Heart left ventricle (tissue), 16 donors: ENCODE measurements at regions not wholly inside any gene's neighbourhood (a gene's known extent, or its start where the extent isn't known, plus 50 kb on each side); places are given as distances from the start of the nearest gene placed in this dataset.

Experiments
- ATAC-seq, 4 donors: fragments of 200-7000 bp; cut with Tn5 transposase; one replicate each; pipeline ENCODE4 v1.9.1; 2020 to 2022; ENCODE audit warnings: moderate library complexity in 4 of 4, mild to moderate bottlenecking in 3 of 4, moderate number of reproducible peaks in 1 of 4
- DNase-seq, 5 donors: peaks; one replicate each; pipeline ENCODE4 v3.0.0-alpha.2; 2020
- H3K27ac ChIP-seq, 12 donors: fragments of 200-600 bp; sonication (generic) in 4 of 12; one replicate each; pipeline versions ENCODE4 v1.5.0 to v1.8.0; 2016 to 2022; ENCODE audit warnings: mild to moderate bottlenecking in 2 of 12
- H3K27me3 ChIP-seq, 9 donors: fragments of 200-600 bp; sonication (generic) in 2 of 9; one replicate each; pipeline versions ENCODE4 v1.5.1 to v1.8.0; 2016 to 2022; ENCODE audit warnings: mild to moderate bottlenecking in 3 of 9
- H3K36me3 ChIP-seq, 9 donors: fragments of 200-600 bp; sonication (generic) in 2 of 9; one replicate each; pipeline versions ENCODE4 v1.5.0 to v1.8.0; 2018 to 2022; ENCODE audit warnings: mild to moderate bottlenecking in 2 of 9
- H3K4me1 ChIP-seq, 12 donors: fragments of 200-600 bp; sonication (generic) in 4 of 12; one replicate each; pipeline versions ENCODE4 v1.5.0 to v1.8.0; 2016 to 2022; ENCODE audit warnings: mild to moderate bottlenecking in 3 of 12
- H3K4me3 ChIP-seq, 12 donors: fragments of 200-600 bp; sonication (generic) in 4 of 12; one replicate each; pipeline versions ENCODE4 v1.5.0 to v1.8.0; 2017 to 2022; ENCODE audit warnings: mild to moderate bottlenecking in 9 of 12, moderate library complexity in 4 of 12
- H3K9me3 ChIP-seq, 12 donors: fragments of 200-600 bp; sonication (generic) in 4 of 12; one replicate each; pipeline versions ENCODE4 v1.5.0 to v1.8.0; 2016 to 2022; ENCODE audit warnings: mild to moderate bottlenecking in 1 of 12
- CTCF ChIP-seq, 12 donors: fragments of 200-600 bp; sonication (generic) in 4 of 12; IDR thresholded peaks; one replicate each; pipeline versions ENCODE4 v1.5.0 to v1.8.0; 2018 to 2022; ENCODE audit warnings: antibody characterized with exemption in 12 of 12, mild to moderate bottlenecking in 5 of 12
- POLR2A ChIP-seq, 2 donors: fragments of 450-650 bp; IDR thresholded peaks; one replicate each; pipeline ENCODE4 v1.6.1; 2017; ENCODE audit warnings: antibody characterized with exemption in 2 of 2, mild to moderate bottlenecking in 2 of 2, moderate library complexity in 2 of 2
- WGBS, 4 donors: extraction: QIAGEN DNeasy Blood & Tissue Kit in 2 of 4; methylation state at CpG; one replicate each; pipeline versions ENCODE4 v1.1.5 to v1.1.7; 2013 to 2018; 5-methylcytosine and 5-hydroxymethylcytosine counted together
- intact Hi-C, 10 donors: fragments of 100-400 bp; cut with DNase I; formaldehyde crosslinking; loops; one replicate each; pipeline versions ENCODE4 v1.11.1 to v1.14.2; 2022
- donor health status: ischemic (EF 13 %, LVEDD 7.1; RV severe dilation, severe dysfunction).
- donor health status: healthy with polysubstance abuse.
- donor health status: DM: no; HTN: yes; CAD: no.
- donor health status: DM: no; HTN: no; CAD: no.
- donor health status: ischemic (EF 25% LVEDD 6.9; RV normal size, moderate dysfunction).
- donor health status: ischemic (EF 25% LVEDD 5.7; RV mildly dilated, moderate dysfunction).
- donor health status: healthy.
- donor health status: DM: yes; HTN: yes; CAD: no.
- donor health status: ischemic (EF 35%, LVEDD 5.7; RV mildly dilated, moderate dysfunction).
- donor health status: nonischemic (EF 11% LVEDD 7.7; RV severe dilation, severe dysfunction).
- donor health status: DM: yes; HTN: yes; CAD: no.
- donor health status: PGD.
- donor health status: ischemic (EF 29% LVEDD 5.4; RV normal size, mild dysfunction).
- donor health status: nonischemic (EF 23%, LVEDD 6.1; RV moderate dilation, normal function).

- intact Hi-C loops = loop anchor here in 1 of 10 donors (10.0 kb wide), 1 partner anchor 61 kb away; no protein-coding TSS in a partner anchor
Measured at GRCh38 chr1:106063510-106063909, 993.0 kb upstream of the PRMT6 start.

DNA sequence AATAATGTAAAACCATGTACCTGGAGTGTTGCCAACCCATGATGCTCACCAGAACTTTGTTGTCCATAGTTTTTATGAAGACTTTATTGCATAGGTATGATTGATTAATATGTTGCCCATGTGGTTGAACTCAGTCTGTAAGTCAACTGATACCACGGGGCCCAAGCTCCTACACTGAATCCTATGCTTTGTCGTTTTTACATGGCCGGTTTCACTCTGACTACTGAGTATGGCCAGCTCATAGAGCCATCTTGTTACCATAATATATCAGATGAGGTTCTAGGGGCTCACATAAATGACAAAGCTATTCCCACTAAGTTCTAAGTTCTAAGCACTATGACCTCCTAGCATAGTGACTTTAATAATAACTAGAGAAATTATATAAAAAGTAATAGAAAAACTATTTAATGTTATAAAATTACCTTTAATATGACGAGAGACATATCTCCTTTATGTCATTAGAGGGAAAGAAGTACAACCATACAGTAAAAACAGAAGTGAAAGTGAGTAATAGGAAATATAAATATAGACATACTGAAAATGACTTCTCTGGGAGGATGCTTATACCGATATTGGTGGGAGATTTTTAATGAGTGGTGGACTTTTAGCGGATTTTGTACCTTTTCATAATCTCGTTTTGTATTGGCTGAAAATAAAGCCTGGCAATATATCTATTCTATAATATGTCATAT, 983.4 kb upstream of the PRMT6 start:
- no peak for TF ChIP-seq POLR2A (IDR thresholded peaks at IDR 0.05)
- TF ChIP-seq CTCF (IDR thresholded peaks at IDR 0.05) = no peak
- Histone ChIP-seq H3K4me1 (no peaks in the 10 kb centered on the region), H3K27me3 (no peaks in the 10 kb centered on the region), H3K36me3 (no peaks in the 10 kb centered on the region), H3K27ac (no peak overlapping the region), H3K9me3 (no peaks in the 10 kb centered on the region), H3K4me3 (no peak overlapping the region)
- no peak for ATAC-seq
- DNase-seq = no peak
- intact Hi-C loops = no loop called here
- WGBS, 4 donors = 71 to 80% (median 76%) methylated on average over 7 of the region's 7 CpGs

More at GRCh38 chr1:106063510-106063909, 993.0 kb upstream of the PRMT6 start:
- Histone ChIP-seq H3K4me1 (no peaks in the 10 kb centered on the region), H3K36me3 (no peaks in the 10 kb centered on the region), H3K4me3 (no peak overlapping the region), H3K9me3 (peaks cover 0 to 17% (median 2%) of the 10 kb centered on the region in 12 donors), H3K27ac (no peak overlapping the region), H3K27me3 (no peaks in the 10 kb centered on the region)
- WGBS, 4 donors = 93 to 100% (median 95%) methylated on average over 1 of the region's 1 CpG
- TF ChIP-seq POLR2A (IDR thresholded peaks at IDR 0.05) (no peak), CTCF (IDR thresholded peaks at IDR 0.05) (no peak)
- DNase-seq (no peak), ATAC-seq (no peak)

GRCh38 chr1:106080608-106081325, 975.7 kb upstream of the PRMT6 start:
- H3K9me3 ChIP-seq = no peaks in the 10 kb centered on the region
- no peaks in the 10 kb centered on the region for H3K36me3 ChIP-seq
- ATAC-seq (no peak), DNase-seq (peak in 1 of 5 donors; percentile 43)
- no peak for TF ChIP-seq CTCF (IDR thresholded peaks at IDR 0.05)
- no peak for TF ChIP-seq POLR2A (IDR thresholded peaks at IDR 0.05)
- peaks cover 0 to 8% (median 0%) of the 10 kb centered on the region in 9 donors for H3K27me3 ChIP-seq
- no peak overlapping the region for H3K4me3 ChIP-seq
- H3K4me1 ChIP-seq = no peaks in the 10 kb centered on the region
- no peak overlapping the region for H3K27ac ChIP-seq
- 20 to 46% (median 34%) methylated on average over 16 to 41 of the region's 41 CpGs for WGBS, 4 donors
- intact Hi-C loops = no loop called here

- H3K9me3 ChIP-seq = no peaks in the 10 kb centered on the region
- WGBS, 4 donors = 67 to 75% (median 72%) methylated on average over 2 of the region's 2 CpGs
- H3K27ac ChIP-seq = no peak overlapping the region
- H3K27me3 ChIP-seq = no peaks in the 10 kb centered on the region
- H3K4me1 ChIP-seq = no peaks in the 10 kb centered on the region
- DNase-seq = no peak
- ATAC-seq = no peak
- no peaks in the 10 kb centered on the region for H3K36me3 ChIP-seq
- H3K4me3 ChIP-seq = no peak overlapping the region
- intact Hi-C loops = no loop called here
- TF ChIP-seq CTCF (IDR thresholded peaks at IDR 0.05) = no peak
Measured at GRCh38 chr1:106111044-106111443, 945.4 kb upstream of the PRMT6 start.
